IPS-18c (cell line): ENCODE measurements at regions not wholly inside any gene's neighbourhood (a gene's known extent, or its start where the extent isn't known, plus 50 kb on each side); places are given as distances from the start of the nearest gene placed in this dataset.

Experiments used
- H3K4me3 ChIP-seq: 2 replicates; pipeline ENCODE4 v1.7.0; 2013; ENCODE audit warnings: low read depth, mild to moderate bottlenecking, low read length, moderate library complexity; ENCODE audit not compliant: insufficient read depth
- H3K9me3 ChIP-seq: one replicate; pipeline ENCODE4 v1.6.1; 2013; ENCODE audit warnings: mild to moderate bottlenecking, low read length, moderate library complexity; ENCODE audit not compliant: control insufficient read depth, insufficient read depth

DNA sequence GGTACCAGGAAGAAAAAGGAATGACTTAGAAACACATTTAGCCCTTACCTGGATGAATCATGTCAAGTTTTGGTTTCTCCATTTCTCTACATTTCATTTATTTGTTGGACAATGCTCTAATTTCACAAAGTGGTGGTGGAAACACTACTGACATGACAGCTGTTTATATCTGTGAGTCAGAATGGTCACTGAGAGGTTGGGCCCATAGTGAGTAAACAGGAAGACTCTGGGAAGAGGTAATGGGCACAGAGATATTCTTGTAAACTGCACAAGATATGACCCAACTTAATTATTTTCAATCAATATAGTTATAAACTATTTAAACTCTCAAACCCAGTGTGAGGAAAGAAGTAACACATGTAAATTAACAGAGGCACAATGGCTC, 176.3 kb upstream of the MEOX2 start:
- Histone ChIP-seq H3K9me3 (no peaks in the 10 kb centered on the region), H3K4me3 (no peak overlapping the region)

DNA sequence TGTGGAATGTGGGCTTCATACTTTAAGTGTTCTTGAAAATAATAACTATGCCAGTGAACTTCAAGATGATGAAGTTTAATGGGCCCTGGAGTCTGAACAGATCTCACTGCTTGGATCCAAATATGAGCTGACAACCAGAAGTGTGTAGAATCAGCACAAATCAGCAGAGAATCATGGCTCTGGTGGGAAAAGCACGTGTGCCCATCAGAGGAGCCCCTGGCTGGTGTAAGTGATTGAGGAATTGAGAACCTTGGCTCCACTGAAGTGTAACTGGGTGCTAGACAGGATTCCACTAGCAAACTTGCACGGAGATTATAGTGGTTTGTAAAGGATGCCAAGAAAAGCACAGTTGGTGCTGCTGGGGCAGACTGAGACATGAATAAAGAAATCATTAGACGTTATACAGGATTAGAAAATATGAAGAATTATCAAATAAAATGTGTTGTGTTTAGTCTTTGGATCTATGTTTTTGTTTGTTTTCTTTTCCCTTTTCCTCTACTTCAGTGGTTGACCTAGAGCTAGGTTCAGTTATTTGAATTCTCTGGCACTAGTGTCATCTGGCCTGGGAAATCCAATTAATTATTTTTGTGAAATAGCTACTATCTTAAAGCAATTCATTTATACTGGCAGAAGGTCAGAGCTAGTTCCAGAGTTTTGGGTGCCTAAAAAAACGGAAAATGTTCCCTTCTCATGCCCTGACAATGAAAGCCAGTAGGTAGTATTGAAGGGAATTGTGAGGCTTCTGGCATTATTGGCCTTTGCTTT, 175.7 kb upstream of the MEOX2 start:
- H3K4me3 ChIP-seq: no peak overlapping the region
- H3K9me3 ChIP-seq: no peaks in the 10 kb centered on the region

DNA sequence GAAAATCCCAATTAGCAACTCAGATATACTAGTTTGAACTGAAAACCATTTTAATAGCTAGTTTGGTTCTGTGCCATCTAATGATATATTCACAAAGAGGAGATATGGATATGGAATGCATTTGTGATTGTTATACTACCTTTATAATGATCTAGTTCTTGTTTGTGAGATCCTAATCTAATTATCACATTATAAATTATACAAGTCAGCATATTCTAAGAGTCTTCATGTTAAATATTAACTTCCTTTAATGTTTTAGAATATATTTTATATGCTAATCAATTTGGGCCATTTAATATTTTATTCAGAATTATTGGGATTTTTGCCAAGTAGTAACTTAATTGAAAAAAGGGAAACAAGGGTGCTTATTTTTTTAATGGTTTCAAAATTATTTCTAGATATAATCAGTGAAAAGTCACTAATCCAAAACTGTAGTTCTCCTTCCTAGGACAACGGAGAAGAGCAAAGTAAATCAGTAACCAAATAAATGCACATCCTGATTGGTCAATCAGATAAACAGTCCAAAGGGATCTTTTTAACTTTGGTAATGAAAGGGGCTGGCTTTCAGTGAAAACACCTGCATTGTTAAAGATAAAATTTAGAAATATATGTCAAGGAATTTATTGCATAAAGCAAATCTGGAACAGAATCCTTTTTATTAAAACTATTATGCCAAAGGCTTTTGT, 173.9 kb upstream of the MEOX2 start:
- Histone ChIP-seq H3K9me3 (no peaks in the 10 kb centered on the region), H3K4me3 (no peak overlapping the region)

DNA sequence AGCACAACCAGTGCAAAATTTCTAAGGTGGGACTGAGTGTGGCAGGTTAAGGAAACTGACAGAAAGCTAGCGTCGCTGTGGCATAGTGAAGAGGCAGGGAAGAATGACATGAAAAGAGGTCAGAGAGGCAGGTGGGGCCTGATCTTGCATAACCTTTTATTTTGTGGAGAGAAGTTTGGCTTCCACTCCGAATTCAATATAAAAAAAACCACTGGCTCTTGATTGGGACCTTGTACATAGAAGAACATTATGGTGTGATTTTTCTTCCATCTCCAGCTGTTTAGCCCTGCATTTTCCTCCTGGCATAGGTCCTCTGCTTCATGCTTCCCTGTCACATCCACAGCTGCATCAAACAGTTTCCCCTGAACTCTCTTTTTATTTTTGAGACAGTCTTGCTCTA, 170.5 kb upstream of the MEOX2 start:
- no peak overlapping the region for H3K4me3 ChIP-seq
- H3K9me3 ChIP-seq: no peaks in the 10 kb centered on the region

DNA sequence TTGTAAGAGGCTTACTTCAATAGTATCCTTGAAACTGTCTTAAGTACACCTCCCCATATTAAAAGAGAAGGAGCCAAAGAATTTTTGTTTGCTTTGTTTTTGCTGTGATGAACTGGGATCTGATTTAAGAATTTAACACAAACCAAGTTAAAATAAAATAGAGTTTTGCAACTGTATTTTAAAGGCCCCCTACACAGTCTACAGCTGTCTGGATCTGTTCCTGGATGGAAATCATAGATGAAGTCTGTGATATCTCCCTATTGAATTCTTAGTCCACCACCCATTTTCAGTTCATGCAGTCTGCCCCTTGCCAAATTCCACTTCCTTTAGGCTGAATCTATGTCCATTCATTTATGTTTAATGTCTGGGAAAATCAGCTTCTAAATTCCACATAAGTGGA, 169.8 kb upstream of the MEOX2 start:
- no peak overlapping the region for H3K4me3 ChIP-seq

DNA sequence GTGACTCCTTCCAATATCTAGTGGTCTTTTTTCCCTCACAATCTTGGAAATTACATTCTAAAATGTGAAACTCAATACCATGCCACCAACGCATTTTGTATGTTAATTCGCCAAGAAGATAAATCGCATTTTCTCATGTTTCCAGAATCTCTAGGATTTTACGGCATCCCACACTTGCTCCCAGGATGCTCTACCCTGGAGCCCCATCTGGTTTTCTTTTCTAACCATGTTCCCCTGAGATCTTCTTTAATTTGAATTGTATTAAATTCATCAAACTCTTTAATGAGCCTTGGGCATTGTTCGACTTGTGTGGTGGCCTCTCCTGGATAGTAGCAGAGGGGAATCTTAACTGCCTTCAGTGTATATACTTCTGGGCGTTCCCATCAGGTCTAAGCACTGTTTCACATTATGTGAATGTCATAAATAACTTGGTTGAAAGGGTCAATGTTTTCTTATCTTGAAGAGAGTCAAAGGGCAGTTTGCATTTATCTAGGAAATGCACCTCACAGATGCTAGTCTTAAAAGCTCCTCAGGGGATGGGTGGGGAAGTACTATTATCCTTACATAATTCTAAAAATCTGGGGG, 169.1 kb upstream of the MEOX2 start:
- H3K9me3 ChIP-seq: no peaks in the 10 kb centered on the region
- H3K4me3 ChIP-seq: no peak overlapping the region

More for the DNA sequence above, 169.8 kb upstream of the MEOX2 start:
- no peaks in the 10 kb centered on the region for H3K9me3 ChIP-seq

DNA sequence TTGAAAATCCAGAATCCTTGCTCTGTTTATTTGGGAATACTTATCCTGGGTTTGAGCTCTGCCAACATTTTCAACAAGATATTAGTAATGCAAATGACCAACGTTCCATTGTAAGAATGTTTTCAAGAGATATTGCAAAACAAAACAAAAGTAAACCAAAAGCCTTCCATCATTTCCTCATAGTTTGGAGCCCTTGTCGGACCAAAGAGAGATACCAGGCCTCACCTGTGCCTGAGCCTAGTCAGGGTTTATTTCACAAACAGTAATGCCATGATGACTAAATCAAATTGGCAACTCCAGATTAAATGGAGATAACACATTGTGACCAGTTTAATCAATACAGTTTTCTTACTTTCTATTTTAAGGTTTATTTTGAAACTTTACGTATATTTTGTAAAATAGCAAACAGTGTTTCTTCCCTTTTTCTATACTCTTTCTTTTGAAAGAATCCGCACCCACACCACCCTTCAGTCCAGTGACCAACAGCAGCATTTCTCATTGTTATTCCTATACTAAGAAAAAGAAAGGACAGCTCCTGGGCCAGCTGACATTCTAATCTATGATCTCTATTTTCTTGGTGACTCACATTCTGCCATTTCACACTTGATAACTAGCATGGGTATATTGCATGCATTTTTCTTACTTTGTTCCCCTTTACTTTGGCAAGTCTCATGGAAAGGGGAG, 168.5 kb upstream of the MEOX2 start:
- Histone ChIP-seq H3K9me3 (no peaks in the 10 kb centered on the region), H3K4me3 (no peak overlapping the region)

DNA sequence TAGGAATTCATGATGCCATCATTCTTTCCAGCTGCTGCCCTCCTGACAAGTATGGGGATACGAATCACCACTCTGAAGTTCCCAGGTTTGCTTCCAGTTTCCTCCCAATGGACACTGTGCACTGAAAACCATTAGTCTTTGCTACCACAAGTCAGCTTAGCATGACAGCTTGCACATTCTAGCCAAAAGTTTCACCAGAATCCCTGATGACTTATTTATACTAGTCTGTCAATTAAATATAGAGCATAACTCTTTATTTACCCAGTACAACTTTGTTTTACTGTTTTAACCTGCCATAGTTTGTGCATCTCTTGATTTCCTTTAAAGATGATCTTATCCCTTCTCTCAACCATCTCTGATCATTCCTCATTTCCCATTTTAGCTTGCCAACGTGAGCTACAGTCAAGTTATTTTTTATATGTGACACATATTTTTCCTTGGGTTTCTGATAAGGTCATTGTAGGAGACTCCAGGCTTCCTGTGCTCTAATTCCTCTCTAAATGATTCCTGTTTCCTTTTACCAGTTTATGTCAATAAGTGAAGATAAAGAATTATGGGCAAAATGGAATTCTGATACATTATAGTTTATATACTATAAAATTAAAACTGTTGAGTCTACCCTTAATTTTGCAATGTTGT, 167.5 kb upstream of the MEOX2 start:
- no peak overlapping the region for H3K4me3 ChIP-seq

DNA sequence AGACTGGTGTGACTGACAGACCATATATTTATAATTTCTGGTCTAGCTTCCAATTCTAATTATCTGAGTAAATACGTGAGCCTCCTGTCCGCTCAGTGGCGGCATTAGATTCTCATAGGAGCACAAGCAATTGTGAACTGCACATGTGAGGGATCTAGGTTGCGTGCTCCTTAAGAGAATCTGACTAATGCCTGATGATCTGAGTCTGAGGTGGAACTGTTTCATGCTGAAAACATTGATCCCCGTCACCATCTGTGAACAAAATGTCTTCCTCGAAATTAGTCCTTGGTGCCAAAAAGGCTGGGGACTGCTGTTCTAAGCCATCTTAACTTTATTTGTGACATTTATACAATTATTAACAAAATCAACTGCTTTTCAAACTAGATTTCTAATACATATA, 164.7 kb upstream of the MEOX2 start:
- Histone ChIP-seq H3K9me3 (no peaks in the 10 kb centered on the region), H3K4me3 (no peak overlapping the region)

More for the DNA sequence above, 167.5 kb upstream of the MEOX2 start:
- H3K9me3 ChIP-seq: no peaks in the 10 kb centered on the region

DNA sequence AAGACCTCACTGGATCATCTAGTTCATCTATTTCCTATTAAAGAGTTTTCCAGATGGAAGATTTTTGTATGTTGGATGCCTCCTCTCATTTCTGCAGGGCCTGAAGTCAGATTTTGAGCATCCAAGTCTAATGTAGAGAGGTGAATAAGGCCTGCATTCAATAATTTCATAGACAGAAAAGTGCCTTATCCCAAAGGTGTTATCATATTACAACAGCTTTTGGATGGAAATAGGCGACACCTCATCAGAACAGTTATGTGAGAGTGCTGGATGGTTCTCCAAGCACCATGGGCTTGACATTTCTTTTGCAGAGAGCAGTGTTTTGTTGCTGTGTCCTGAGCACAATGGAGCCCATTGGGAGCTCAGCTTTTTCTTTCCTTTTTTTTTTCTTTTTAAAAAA, 162.4 kb upstream of the MEOX2 start:
- H3K9me3 ChIP-seq: no peaks in the 10 kb centered on the region
- H3K4me3 ChIP-seq: no peak overlapping the region

DNA sequence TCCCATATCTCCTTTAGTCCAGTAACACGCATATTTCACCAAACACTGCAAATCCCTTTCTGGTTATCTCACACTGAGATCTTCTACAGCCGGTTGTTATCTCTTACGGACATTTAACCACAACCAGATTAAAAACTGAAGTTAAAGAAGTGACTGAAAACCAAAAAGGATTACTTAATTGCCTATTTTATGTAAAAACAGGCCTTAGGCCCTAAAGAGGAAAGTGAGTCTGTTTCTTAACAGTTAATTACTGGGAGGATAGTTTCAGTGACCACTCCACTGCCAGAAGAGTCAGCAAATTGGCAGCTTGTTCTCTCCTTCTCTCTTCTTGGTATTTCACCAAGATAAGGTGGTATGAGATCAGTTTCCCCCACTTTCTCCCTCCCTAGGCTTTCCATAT, 161.9 kb upstream of the MEOX2 start:
- H3K9me3 ChIP-seq: no peaks in the 10 kb centered on the region
- no peak overlapping the region for H3K4me3 ChIP-seq

DNA sequence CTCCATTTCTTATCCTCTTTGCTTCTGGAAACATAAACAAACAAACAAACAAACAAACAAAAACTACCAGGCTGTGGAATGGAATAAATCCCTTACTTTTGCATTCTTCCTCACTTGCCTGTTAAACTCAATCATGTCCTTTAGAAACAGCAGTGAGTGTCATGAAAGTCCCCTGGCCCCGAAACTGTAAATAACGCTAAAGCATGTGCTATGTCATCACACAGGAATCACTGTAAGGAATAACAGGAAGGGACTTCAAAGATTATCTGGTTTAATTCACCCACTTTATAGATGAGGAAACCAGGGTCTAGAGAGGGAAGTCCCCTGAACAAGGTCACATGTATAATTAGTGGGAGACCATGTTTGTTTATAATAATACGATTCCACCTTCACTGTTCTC, 159.4 kb upstream of the MEOX2 start:
- no peak overlapping the region for H3K4me3 ChIP-seq
- H3K9me3 ChIP-seq: no peaks in the 10 kb centered on the region

DNA sequence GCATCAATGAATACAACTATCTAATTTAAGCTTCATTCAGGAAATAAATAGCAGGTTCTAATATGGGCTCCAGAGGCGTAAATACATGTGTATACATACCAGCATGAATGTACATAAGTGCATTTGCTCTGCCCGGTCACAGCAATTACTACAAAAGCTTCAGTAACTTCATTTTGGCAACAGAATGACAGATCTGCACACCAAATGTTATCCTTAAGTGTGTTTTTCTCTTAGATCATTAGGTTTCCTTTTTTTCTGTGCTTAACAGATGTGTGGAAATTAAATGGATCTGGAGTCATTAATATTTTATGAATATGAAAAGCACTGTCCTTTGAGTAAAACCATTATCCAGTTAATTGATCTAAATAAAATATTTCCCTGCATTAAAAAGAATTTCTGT, 159.0 kb upstream of the MEOX2 start:
- Histone ChIP-seq H3K9me3 (no peaks in the 10 kb centered on the region), H3K4me3 (no peak overlapping the region)

DNA sequence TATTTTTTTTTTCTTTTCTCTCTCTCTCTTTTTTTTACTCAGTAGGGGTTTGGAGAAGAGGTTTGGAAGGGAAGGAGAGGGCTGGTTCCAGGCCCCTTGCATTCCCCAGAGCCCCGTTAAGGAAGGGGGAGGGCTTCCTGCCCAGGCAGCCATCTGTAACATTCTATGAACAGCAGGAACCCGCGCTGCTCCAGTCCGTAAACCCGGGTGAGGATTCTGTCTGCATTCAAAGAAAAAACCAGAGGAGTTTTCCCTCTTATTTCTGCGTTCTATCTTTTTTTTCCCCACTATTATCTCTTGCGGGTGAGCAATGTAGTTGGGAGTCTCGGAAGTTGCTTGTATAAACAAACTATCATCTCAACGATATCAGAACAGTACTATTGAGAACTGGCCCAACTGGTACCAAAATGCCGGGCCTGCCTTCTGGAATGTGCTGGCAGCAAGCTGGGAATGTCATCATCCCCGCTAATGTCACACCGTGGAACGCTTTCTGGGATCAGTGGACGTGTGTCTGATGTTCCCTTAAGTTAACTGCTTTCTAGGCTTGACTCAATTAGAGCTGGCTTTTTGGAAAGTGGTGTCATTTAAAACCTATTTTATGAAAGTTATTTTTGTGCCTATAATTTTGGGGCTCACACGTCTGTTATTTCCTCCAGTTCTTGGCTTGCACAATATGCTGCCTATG, 153.1 kb upstream of the MEOX2 start:
- H3K4me3 ChIP-seq: peak overlapping the region; percentile 10; the same call in 1 of the 2 replicates
- H3K9me3 ChIP-seq: no peaks in the 10 kb centered on the region

DNA sequence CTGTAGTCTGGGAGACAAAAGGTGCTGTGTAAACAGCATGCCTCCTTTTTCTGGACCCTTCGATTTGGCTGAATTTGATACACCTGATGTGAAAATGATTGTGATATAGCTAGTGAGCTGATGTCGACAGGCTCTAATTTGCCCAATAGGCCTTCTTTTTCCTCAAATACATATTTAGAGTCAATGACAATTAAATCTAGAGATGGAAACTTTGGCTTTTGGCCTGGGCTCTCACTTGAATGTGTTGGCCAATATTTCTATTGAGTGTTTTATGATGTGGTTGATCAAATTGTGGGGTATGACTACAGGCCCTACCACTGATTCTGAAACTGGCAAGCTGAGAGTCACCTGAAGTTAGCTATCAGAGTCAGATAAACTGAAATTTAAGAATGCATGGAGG, 151.8 kb upstream of the MEOX2 start:
- Histone ChIP-seq H3K4me3 (no peak overlapping the region), H3K9me3 (no peaks in the 10 kb centered on the region)

DNA sequence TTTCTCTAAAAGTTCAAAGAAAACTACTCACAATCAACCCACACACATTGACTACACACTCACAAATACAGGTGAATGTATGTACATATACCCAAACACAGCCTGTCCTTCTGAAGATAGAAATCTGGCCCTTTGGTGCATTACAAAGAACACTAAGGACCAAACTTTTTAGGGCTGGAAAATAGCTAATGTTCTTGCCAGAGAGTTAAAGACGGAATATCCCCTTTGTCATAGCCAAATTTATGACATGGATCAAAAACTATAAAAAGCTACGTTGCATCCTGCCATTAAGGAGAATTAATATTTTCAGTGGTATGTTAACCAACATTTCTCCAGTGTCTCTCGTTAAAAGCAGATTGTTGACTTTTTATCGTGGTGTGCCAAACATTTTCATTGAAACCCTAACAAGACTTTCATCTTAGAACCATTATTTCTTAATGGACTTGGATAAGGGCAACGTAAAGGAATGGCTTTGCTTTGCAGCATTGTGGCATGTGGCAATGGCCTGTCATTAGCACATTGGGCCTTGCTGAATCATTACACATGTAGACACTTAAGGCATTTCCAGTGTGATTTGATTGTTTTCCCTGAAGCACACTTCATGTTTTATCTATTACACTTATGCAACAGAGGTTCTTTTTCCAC, 150.9 kb upstream of the MEOX2 start:
- Histone ChIP-seq H3K9me3 (no peaks in the 10 kb centered on the region), H3K4me3 (no peak overlapping the region)
